ENCODE measurements at regions not wholly inside any gene's neighbourhood (a gene's known extent, or its start where the extent isn't known, plus 50 kb on each side); places are given as distances from the start of the nearest gene placed in this dataset.

- H3K9me3 ChIP-seq (ENCODE audit: severe bottlenecking), result no peaks in the 10 kb centered on the region
- no peaks in the 10 kb centered on the region for H3K27me3 ChIP-seq (ENCODE audit: insufficient read depth, poor library complexity, severe bottlenecking)
- H3K4me1 ChIP-seq (ENCODE audit: insufficient read depth, poor library complexity, severe bottlenecking), result no peaks in the 10 kb centered on the region
- no peak overlapping the region for H3K4me3 ChIP-seq (ENCODE audit: severe bottlenecking)
- H3K27ac ChIP-seq (ENCODE audit: poor library complexity, severe bottlenecking), result no peak overlapping the region
- ATAC-seq (ENCODE audit: low read depth) (peak; percentile 10; the same call in 1 of the 3 replicates), DNase-seq (ENCODE audit: low spot score) (no peak)
- no peaks in the 10 kb centered on the region for H3K36me3 ChIP-seq (ENCODE audit: low read depth)
- no peak for TF ChIP-seq CTCF (IDR thresholded peaks at IDR 0.05; ENCODE audit: poor library complexity, severe bottlenecking)
Measured at GRCh38 chr11:90757849-90758494, 535.1 kb upstream of the CHORDC1 start.

GRCh38 chr11:90756617-90757016 lies 533.8 kb upstream of the CHORDC1 start:
- no peaks in the 10 kb centered on the region for H3K27me3 ChIP-seq (ENCODE audit: insufficient read depth, poor library complexity, severe bottlenecking)
- H3K27ac ChIP-seq (ENCODE audit: poor library complexity, severe bottlenecking), result no peak overlapping the region
- no peaks in the 10 kb centered on the region for H3K4me1 ChIP-seq (ENCODE audit: insufficient read depth, poor library complexity, severe bottlenecking)
- DNase-seq (ENCODE audit: low spot score) (no peak), ATAC-seq (ENCODE audit: low read depth) (no peak)
- H3K36me3 ChIP-seq (ENCODE audit: low read depth), result no peaks in the 10 kb centered on the region
- H3K4me3 ChIP-seq (ENCODE audit: severe bottlenecking), result no peak overlapping the region
- H3K9me3 ChIP-seq (ENCODE audit: severe bottlenecking), result no peaks in the 10 kb centered on the region
- no peak for TF ChIP-seq CTCF (IDR thresholded peaks at IDR 0.05; ENCODE audit: poor library complexity, severe bottlenecking)

GRCh38 chr11:90753546-90753945 lies 530.7 kb upstream of the CHORDC1 start:
- no peak for DNase-seq (ENCODE audit: low spot score)
- Histone ChIP-seq H3K36me3 (ENCODE audit: low read depth) (no peaks in the 10 kb centered on the region), H3K27me3 (ENCODE audit: insufficient read depth, poor library complexity, severe bottlenecking) (no peaks in the 10 kb centered on the region), H3K9me3 (ENCODE audit: severe bottlenecking) (no peaks in the 10 kb centered on the region), H3K4me3 (ENCODE audit: severe bottlenecking) (no peak overlapping the region), H3K4me1 (ENCODE audit: insufficient read depth, poor library complexity, severe bottlenecking) (no peaks in the 10 kb centered on the region), H3K27ac (ENCODE audit: poor library complexity, severe bottlenecking) (no peak overlapping the region)
- no peak for TF ChIP-seq CTCF (IDR thresholded peaks at IDR 0.05; ENCODE audit: poor library complexity, severe bottlenecking)
- ATAC-seq (ENCODE audit: low read depth), result no peak

GRCh38 chr11:90747057-90747456 lies 524.2 kb upstream of the CHORDC1 start:
- no peak for TF ChIP-seq CTCF (IDR thresholded peaks at IDR 0.05; ENCODE audit: poor library complexity, severe bottlenecking)
- Histone ChIP-seq H3K27me3 (ENCODE audit: insufficient read depth, poor library complexity, severe bottlenecking) (no peaks in the 10 kb centered on the region), H3K4me1 (ENCODE audit: insufficient read depth, poor library complexity, severe bottlenecking) (peaks cover 14% of the 10 kb centered on the region), H3K27ac (ENCODE audit: poor library complexity, severe bottlenecking) (peak overlapping the region; percentile 67), H3K36me3 (ENCODE audit: low read depth) (peaks cover 10% of the 10 kb centered on the region; the same call in 1 of the 2 replicates), H3K4me3 (ENCODE audit: severe bottlenecking) (no peak overlapping the region), H3K9me3 (ENCODE audit: severe bottlenecking) (peaks cover 13% of the 10 kb centered on the region)
- DNase-seq (ENCODE audit: low spot score), result no peak
- peak; percentile 94 for ATAC-seq (ENCODE audit: low read depth)

GRCh38 chr11:90744169-90744568 lies 521.3 kb upstream of the CHORDC1 start:
- ATAC-seq (ENCODE audit: low read depth) (no peak), DNase-seq (ENCODE audit: low spot score) (no peak)
- H3K4me3 ChIP-seq (ENCODE audit: severe bottlenecking), result no peak overlapping the region
- H3K27ac ChIP-seq (ENCODE audit: poor library complexity, severe bottlenecking), result no peak overlapping the region
- no peaks in the 10 kb centered on the region for H3K27me3 ChIP-seq (ENCODE audit: insufficient read depth, poor library complexity, severe bottlenecking)
- H3K4me1 ChIP-seq (ENCODE audit: insufficient read depth, poor library complexity, severe bottlenecking), result peaks cover 14% of the 10 kb centered on the region
- no peak for TF ChIP-seq CTCF (IDR thresholded peaks at IDR 0.05; ENCODE audit: poor library complexity, severe bottlenecking)
- peaks cover 13% of the 10 kb centered on the region for H3K9me3 ChIP-seq (ENCODE audit: severe bottlenecking)
- H3K36me3 ChIP-seq (ENCODE audit: low read depth), result peaks cover 10% of the 10 kb centered on the region; the same call in 1 of the 2 replicates
